Forelimb muscle (tissue), 1 donor: ENCODE measurements at regions not wholly inside any gene's neighbourhood (a gene's known extent, or its start where the extent isn't known, plus 50 kb on each side); places are given as distances from the start of the nearest gene placed in this dataset.
"Not testable (repeated sequence)": the region's sequence is repeated elsewhere in the genome, so short reads cannot be mapped to it uniquely, and the experiment has no call there.

ENCODE experiments used
- DNase-seq: peaks from one replicate; pipeline ENCODE4 v3.0.0-alpha.2; 2013; ENCODE audit warnings: low read depth

- no peak for DNase-seq
These were observed 753.4 kb upstream of the MMS22L start for GRCh38 chr6:98036344-98036923.

GRCh38 chr6:98037571-98037970 lies 754.6 kb upstream of the MMS22L start:
- no peak for DNase-seq

DNA sequence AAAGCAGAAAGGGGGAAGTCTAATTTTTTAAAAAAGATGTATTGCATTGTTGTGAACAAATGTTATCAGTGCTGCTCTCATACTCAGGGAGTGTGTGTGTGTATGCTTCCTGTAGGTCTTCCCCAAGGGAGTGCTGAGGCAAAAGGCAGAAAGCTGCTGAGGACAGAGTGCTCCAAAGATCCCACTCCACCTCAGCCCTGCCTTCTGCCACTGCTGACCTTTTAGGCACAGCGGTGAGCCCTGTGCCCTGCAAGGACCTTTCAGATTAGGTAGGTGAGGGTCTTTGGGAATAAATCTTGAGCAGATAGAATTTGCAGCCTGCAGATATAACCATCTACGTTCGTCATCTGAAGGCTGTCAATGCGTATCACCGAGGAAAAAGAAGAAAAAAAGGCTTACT lies 756.4 kb upstream of the MMS22L start:
- no peak for DNase-seq

DNA sequence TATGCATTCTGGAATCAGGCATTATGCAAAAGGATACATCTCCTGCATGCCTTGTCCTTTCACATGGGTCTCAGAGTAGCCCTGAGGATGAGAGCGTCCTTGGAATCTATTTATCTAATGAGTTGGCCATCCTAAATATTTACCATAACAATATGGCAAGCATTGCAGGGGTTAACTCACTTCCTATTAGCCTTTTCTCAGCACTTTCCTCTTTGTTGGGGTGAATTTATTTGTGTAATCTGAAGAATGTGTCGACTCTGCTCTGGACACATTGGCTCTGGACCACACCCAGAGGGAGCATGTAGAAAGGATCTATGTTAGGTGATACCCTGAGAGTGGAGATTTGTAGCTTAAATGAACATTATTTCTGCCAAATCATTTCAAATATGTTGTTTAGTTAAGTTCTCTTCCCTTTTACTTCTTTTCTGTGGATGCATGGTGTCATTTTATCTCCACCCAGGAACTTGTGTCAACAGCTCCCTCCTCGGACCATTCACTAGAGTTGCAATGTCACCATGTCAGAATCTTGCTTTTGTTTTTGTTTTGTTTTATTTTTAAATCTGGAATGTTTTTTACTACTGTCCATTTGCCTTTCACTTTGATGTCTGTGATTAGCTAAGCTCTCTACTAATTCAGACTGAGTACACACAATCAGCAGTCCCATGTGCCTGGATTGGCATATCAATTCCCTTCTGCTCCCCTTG lies 757.0 kb upstream of the MMS22L start:
- no peak for DNase-seq

- no peak for DNase-seq
These were observed 758.0 kb upstream of the MMS22L start for GRCh38 chr6:98041056-98041455.

- no peak for DNase-seq
These were observed 758.9 kb upstream of the MMS22L start for GRCh38 chr6:98041921-98042320.

DNA sequence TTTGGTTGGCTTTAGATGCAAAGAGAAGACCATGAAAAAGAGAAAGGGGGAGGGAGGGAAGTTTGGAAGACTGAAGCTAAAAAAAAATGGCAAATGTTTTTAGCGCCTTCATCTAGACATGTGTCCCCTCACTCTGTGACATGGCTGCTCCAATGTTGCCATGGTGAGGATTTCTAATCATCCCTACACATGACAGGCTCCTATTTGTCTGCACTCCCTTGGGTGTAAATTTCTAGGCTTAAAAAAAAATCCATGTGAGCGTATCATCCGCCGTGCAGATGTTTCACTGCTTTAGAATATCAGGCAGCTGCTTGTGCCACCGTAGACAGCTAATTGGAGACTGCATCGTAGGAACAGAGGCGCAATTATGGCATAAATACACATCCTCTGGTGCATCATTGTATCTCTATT lies 761.1 kb upstream of the MMS22L start:
- no peak for DNase-seq

DNA sequence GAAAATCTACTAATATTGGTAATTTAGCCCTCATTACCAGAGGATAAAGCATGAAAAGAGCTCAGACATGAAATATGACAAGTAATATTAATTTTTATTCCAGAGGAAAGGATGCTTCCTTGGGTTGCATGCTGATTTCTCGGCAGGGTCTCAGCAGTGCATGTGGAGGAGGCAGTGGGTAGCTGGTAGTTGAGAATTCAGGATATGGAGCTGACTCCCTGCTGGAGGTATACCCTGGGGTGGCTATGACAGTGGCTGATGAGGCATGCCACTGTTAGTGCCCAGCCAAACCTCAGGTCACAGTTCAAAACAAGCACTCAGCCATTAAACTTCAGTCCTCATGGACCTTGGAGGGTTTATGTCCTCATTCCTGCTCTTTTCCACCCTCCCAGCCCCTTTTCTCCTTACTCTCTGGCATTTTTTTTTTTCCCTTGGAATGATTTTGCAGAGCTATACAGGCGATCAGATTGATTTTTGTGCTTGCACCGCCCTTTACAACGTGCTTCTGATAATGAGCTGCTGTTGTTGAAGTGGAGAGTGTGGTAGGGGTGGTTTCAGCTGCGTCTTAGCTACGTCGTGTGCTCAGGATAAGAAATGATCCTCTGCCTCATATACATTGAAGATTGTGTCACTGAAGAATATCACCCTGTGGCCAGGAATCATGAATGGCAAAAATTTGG lies 761.9 kb upstream of the MMS22L start:
- DNase-seq: no peak

- DNase-seq: no peak
These were observed 764.1 kb upstream of the MMS22L start for GRCh38 chr6:98047164-98047563.

- DNase-seq: no peak
These were observed 764.9 kb upstream of the MMS22L start for GRCh38 chr6:98047871-98048270.

- no peak for DNase-seq
These were observed 771.4 kb upstream of the MMS22L start for GRCh38 chr6:98054453-98054852.

- DNase-seq: no peak
These were observed 773.9 kb upstream of the MMS22L start for GRCh38 chr6:98056955-98057354.

DNA sequence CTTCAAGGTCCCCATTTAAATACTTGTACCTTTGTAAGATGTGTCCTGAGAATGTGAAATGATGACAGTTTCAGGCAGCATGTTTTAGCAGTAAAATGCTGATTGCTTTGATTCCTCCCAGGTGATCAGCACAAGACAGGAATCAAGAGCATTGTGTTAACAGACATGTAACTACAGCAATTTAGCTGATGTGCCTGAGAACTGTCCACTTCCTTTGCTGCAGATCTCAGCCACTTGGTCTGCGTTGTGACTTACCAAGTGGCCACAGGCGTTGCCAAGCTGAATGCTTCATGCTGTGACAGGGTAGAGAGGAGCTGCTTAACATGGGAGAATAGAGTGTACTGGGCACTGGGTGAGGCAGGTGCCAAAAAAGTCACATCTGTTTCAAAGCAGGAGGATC lies 767.0 kb upstream of the POU3F2 start:
- DNase-seq: no peak

- not testable (repeated sequence) for DNase-seq
These were observed 745.8 kb upstream of the POU3F2 start for GRCh38 chr6:98088537-98088936.

GRCh38 chr6:98092331-98092730 lies 742.0 kb upstream of the POU3F2 start:
- peak; percentile 11 for DNase-seq

DNA sequence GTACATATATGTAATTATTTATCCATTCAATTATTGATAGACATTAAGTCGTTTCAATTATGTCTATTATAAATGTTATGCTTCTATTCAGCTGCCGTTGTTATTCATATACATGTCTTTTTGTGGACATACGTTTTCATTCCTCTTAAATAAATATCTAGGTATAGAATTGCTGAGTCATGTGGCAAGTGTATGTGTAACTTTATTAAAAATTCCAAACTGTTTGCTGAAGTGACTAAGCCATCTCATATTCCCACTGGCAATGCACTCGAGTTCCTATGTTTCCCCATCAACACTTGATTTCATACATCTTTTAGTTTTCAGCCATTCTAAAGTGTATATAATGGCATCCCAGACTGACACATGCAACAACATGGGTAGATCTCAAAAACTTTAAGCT lies 739.7 kb upstream of the POU3F2 start:
- no peak for DNase-seq

DNA sequence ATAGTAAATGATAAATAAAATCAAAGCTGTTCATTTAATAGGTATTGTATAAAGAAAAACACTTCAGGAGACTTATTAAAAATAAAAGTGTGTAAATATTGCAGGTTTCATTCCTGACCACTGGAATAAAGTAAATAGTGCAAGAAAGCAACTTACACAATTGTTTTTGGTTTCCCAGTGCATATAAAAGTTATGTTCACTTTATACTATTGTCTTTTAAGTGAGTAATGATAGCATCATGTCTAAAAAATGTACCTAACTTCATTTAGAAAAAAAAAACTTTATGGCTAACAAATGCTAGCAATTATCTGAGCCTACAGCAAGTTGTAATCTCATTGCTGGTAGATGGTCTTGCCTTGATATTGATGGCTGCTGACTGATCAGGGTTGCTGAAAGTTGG lies 726.6 kb upstream of the POU3F2 start:
- no peak for DNase-seq

DNA sequence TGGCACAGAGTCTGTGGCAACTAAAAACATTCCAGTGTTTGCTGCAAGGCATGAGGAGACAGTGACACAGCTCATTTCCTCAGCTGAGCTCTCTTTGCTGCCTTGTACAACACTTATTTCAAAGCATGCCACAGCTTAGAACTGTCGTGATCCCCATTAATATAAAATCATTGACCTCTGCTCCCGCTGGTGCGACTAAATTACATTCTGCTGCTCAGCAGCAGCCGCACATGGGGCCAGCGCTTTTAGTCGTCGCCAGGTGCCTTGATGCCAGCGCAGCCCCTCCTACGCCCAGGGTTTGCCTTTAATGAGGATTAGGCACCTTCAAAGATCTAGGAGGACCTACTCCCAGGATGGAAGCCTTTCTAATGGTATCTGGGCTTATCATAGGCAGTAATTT lies 717.9 kb upstream of the POU3F2 start:
- DNase-seq: no peak

GRCh38 chr6:98117068-98117467 lies 717.3 kb upstream of the POU3F2 start:
- DNase-seq: no peak

GRCh38 chr6:98118397-98119045 lies 715.9 kb upstream of the POU3F2 start:
- DNase-seq: no peak

GRCh38 chr6:98124171-98124570 lies 710.2 kb upstream of the POU3F2 start:
- DNase-seq: no peak

DNA sequence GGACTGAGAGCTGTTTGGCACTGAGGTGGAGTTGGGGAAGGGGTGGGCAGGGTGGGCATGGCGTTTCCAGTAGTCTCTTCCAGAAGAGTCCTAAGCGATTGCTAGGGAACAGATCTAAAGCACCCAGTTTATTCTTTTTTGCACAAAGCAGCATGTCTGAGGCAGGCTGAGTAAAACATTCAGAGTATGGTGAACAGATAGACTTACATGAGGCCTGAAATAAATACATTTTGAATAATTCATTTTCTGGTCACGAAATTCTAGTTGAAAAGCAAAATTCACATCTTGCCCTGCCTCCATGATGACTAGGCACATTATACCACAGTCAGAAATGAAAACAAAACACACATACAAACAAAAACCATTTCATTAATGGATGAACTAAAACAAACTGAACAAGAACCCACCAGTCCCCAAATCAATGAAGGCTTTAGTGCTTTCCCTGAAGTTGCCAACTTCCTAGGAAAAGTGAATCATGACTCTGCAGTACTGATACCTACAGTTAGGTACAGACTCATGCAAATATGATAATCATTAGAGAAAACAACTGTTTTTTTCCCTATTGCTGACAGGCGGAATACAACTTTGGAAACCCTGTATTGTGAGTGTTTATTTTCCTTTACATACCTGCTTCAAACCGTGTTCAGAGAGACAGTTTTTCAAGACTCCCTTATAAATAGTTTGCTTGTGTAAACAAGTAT lies 702.9 kb upstream of the POU3F2 start:
- no peak for DNase-seq
